H9 (cell line): ENCODE measurements at regions not wholly inside any gene's neighbourhood (a gene's known extent, or its start where the extent isn't known, plus 50 kb on each side); places are given as distances from the start of the nearest gene placed in this dataset.

Experiments
- DNase-seq: peaks from one replicate; pipeline ENCODE4 v3.0.0-alpha.2; 2017
- H2AFZ ChIP-seq: one replicate; pipeline ENCODE4 v1.6.1; 2013; ENCODE audit warnings: mild to moderate bottlenecking, low read length, control low read depth, moderate library complexity
- H2AK5ac ChIP-seq: 2 replicates; pipeline ENCODE4 v1.6.1; 2013; ENCODE audit warnings: low read length, control low read depth, mixed read lengths; ENCODE audit not compliant: insufficient read length
- H2BK120ac ChIP-seq: one replicate; pipeline ENCODE4 v1.6.1; 2013; ENCODE audit warnings: low read depth, mild to moderate bottlenecking, low read length, control low read depth, inconsistent platforms; ENCODE audit not compliant: poor library complexity, severe bottlenecking
- H2BK12ac ChIP-seq: 2 replicates; pipeline ENCODE4 v1.6.1; 2013; ENCODE audit warnings: low read length, control low read depth, mixed read lengths, low read depth; ENCODE audit not compliant: insufficient read length
- H2BK15ac ChIP-seq: 2 replicates; pipeline ENCODE4 v1.6.1; 2013; ENCODE audit warnings: low read depth, low read length, control low read depth
- H2BK20ac ChIP-seq: one replicate; pipeline ENCODE4 v1.6.1; 2013; ENCODE audit warnings: low read depth, mild to moderate bottlenecking, low read length, control low read depth, inconsistent platforms; ENCODE audit not compliant: poor library complexity, severe bottlenecking
- H2BK5ac ChIP-seq: 2 replicates; pipeline ENCODE4 v1.6.1; 2013; ENCODE audit warnings: low read length, control low read depth, mixed read lengths; ENCODE audit not compliant: insufficient read length
- H3K14ac ChIP-seq: 2 replicates; pipeline ENCODE4 v1.6.1; 2013; ENCODE audit warnings: low read length, control low read depth; ENCODE audit not compliant: insufficient read depth
- H3K18ac ChIP-seq: 2 replicates; pipeline ENCODE4 v1.6.1; 2013; ENCODE audit warnings: low read depth, mild to moderate bottlenecking, mixed read lengths, low read length, control low read depth; ENCODE audit not compliant: insufficient read length
- H3K23ac ChIP-seq: 2 replicates; pipeline ENCODE4 v1.6.1; 2013; ENCODE audit warnings: low read length, control low read depth, mixed read lengths, low read depth; ENCODE audit not compliant: insufficient read length
- H3K23me2 ChIP-seq: 2 replicates; pipeline ENCODE4 v1.6.1; 2013; ENCODE audit warnings: low read depth, mild to moderate bottlenecking, mixed read lengths, low read length, control low read depth; ENCODE audit not compliant: insufficient read length, poor library complexity, severe bottlenecking
- H3K27ac ChIP-seq: 2 replicates; pipeline ENCODE4 v1.5.1; 2013; ENCODE audit warnings: low read length, control low read depth, mixed read lengths, low read depth; ENCODE audit not compliant: insufficient read length
- H3K27me3 ChIP-seq: 2 replicates; pipeline ENCODE4 v1.6.1; 2013; ENCODE audit warnings: low read length, control low read depth, inconsistent platforms; ENCODE audit not compliant: insufficient read depth
- H3K4ac ChIP-seq: 2 replicates; pipeline ENCODE4 v1.6.1; 2013; ENCODE audit warnings: low read depth, mild to moderate bottlenecking, control low read depth, inconsistent platforms, low read length, moderate library complexity
- H3K4me1 ChIP-seq: 2 replicates; pipeline ENCODE4 v1.6.1; 2013; ENCODE audit warnings: low read length, control low read depth, inconsistent platforms; ENCODE audit not compliant: insufficient read depth
- H3K4me2 ChIP-seq: 2 replicates; pipeline ENCODE4 v1.6.1; 2013; ENCODE audit warnings: low read length, control low read depth, mixed read lengths; ENCODE audit not compliant: insufficient read length, insufficient read depth
- H3K56ac ChIP-seq: 2 replicates; pipeline ENCODE4 v1.6.1; 2013; ENCODE audit warnings: low read depth, mild to moderate bottlenecking, mixed read lengths, low read length, control low read depth; ENCODE audit not compliant: insufficient read length
- H3K79me1 ChIP-seq: 2 replicates; pipeline ENCODE4 v1.6.1; 2013; ENCODE audit warnings: low read depth, mild to moderate bottlenecking, moderate library complexity, low read length, control low read depth, inconsistent platforms; ENCODE audit not compliant: insufficient read depth, poor library complexity, severe bottlenecking
- H3K79me2 ChIP-seq: 2 replicates; pipeline ENCODE4 v1.6.1; 2013; ENCODE audit warnings: low read length, control low read depth, inconsistent platforms; ENCODE audit not compliant: insufficient read depth
- H3K9ac ChIP-seq: 2 replicates; pipeline ENCODE4 v1.6.1; 2013; ENCODE audit warnings: low read length, control low read depth, mixed read lengths; ENCODE audit not compliant: insufficient read length; ENCODE audit errors: extremely low read depth
- H3K9me3 ChIP-seq: one replicate; pipeline ENCODE4 v1.6.1; 2013; ENCODE audit warnings: low read depth, low read length, inconsistent platforms; ENCODE audit not compliant: control insufficient read depth
- H3T11ph ChIP-seq: one replicate; pipeline ENCODE4 v1.6.1; 2013; ENCODE audit warnings: mild to moderate bottlenecking, low read length, control low read depth, inconsistent platforms
- H4K20me1 ChIP-seq: one replicate; pipeline ENCODE4 v1.6.1; 2013; ENCODE audit not compliant: control insufficient read depth, insufficient read length, insufficient read depth
- H4K5ac ChIP-seq: 2 replicates; pipeline ENCODE4 v1.6.1; 2013; ENCODE audit warnings: low read depth, mild to moderate bottlenecking, mixed read lengths, low read length, control low read depth; ENCODE audit not compliant: insufficient read length
- H4K8ac ChIP-seq: replicated peaks from 2 replicates; pipeline ENCODE4 v1.6.1; 2013; ENCODE audit warnings: low read length, control low read depth, mixed read lengths, low read depth; ENCODE audit not compliant: insufficient read length
- H4K91ac ChIP-seq: 2 replicates; pipeline ENCODE4 v1.6.1; 2013; ENCODE audit warnings: low read depth, mild to moderate bottlenecking, moderate library complexity, mixed read lengths, low read length, control low read depth; ENCODE audit not compliant: insufficient read length
- H3K27ac Mint-ChIP-seq, 3 experiments: 2 replicates in 2 of 3; 3 replicates in 1 of 3; pipeline ENCODE4 v1.8.0; 2020 to 2021; ENCODE audit warnings: mixed read lengths in 3 of 3, mild to moderate bottlenecking in 1 of 3, moderate library complexity in 1 of 3
- H3K27me3 Mint-ChIP-seq: 2 replicates; pipeline ENCODE4 v1.8.0; 2021; ENCODE audit warnings: low read depth, mild to moderate bottlenecking, moderate library complexity, mixed read lengths
- H3K36me3 Mint-ChIP-seq, 3 experiments: 2 replicates in 2 of 3; 3 replicates in 1 of 3; pipeline ENCODE4 v1.8.0; 2020 to 2021; ENCODE audit warnings: low read depth in 3 of 3, mixed read lengths in 3 of 3; ENCODE audit not compliant: insufficient read depth in 1 of 3
- H3K4me1 Mint-ChIP-seq, 2 experiments: 2 replicates each; pipeline ENCODE4 v1.8.0; 2020; ENCODE audit warnings: mixed read lengths in 2 of 2
- H3K4me3 Mint-ChIP-seq, 2 experiments: 2 replicates in 1 of 2; 3 replicates in 1 of 2; pipeline ENCODE4 v1.8.0; 2020 to 2021; ENCODE audit warnings: mild to moderate bottlenecking in 2 of 2, mixed read lengths in 2 of 2, moderate library complexity in 1 of 2
- H3K9me3 Mint-ChIP-seq, 2 experiments: 2 replicates in 1 of 2; 3 replicates in 1 of 2; pipeline ENCODE4 v1.8.0; 2020; ENCODE audit warnings: mild to moderate bottlenecking in 2 of 2, mixed read lengths in 2 of 2, moderate library complexity in 1 of 2
- CTCF ChIP-seq: fragments of 200-600 bp; sonication (generic); conservative IDR thresholded peaks from 3 replicates; pipeline ENCODE4 v1.8.0; 2021; ENCODE audit warnings: antibody characterized with exemption, mild to moderate bottlenecking
- WGBS: extraction: QIAGEN DNeasy Blood & Tissue Kit; methylation state at CpG from one replicate; pipeline ENCODE4 v1.1.7; 2013; ENCODE audit warnings: missing lambda C conversion rate, low lambda C conversion rate, mixed read lengths; ENCODE audit not compliant: insufficient read length; ENCODE audit errors: extremely low coverage; 5-methylcytosine and 5-hydroxymethylcytosine counted together

GRCh38 chr3:13248640-13249039, 171.5 kb downstream of the NUP210 start:
- Histone ChIP-seq H3K23ac (no peak overlapping the region), H3K14ac (no peak overlapping the region)
- WGBS: no CpG with 5 or more reads among the region's 6 CpGs

More at GRCh38 chr3:13248640-13249039, 171.5 kb downstream of the NUP210 start:
- Histone ChIP-seq H3K4me1 (no peaks in the 10 kb centered on the region), H3K79me1 (no peaks in the 10 kb centered on the region), H4K8ac (no peak overlapping the region), H2BK5ac (no peak overlapping the region), H3K27me3 (no peaks in the 10 kb centered on the region), H3K9me3 (no peaks in the 10 kb centered on the region), H2AK5ac (no peak overlapping the region), H4K5ac (no peak overlapping the region), H3K23me2 (peaks cover 2% of the 10 kb centered on the region), H4K20me1 (no peaks in the 10 kb centered on the region), H3K4me2 (no peak overlapping the region), H2BK12ac (no peak overlapping the region), H3T11ph (no peak overlapping the region), H3K27ac (no peak overlapping the region), H3K79me2 (no peaks in the 10 kb centered on the region), H3K56ac (no peak overlapping the region), H4K91ac (no peak overlapping the region), H3K9ac (no peak overlapping the region), H2BK20ac (no peak overlapping the region), H2BK120ac (no peak overlapping the region), H2AFZ (no peak overlapping the region), H2BK15ac (no peak overlapping the region), H3K18ac (no peak overlapping the region), H3K4ac (no peak overlapping the region)
- Mint-ChIP-seq H3K27me3 (no peaks in the 10 kb centered on the region), H3K9me3 (no peaks in the 10 kb centered on the region), H3K36me3 (no peaks in the 10 kb centered on the region), H3K27ac (peak overlapping the region in 1 of 3 experiments; percentile 50; a peak in 2 of 7 replicates), H3K4me3 (no peak overlapping the region), H3K4me1 (no peaks in the 10 kb centered on the region)
- no peak for TF ChIP-seq CTCF
- no peak for DNase-seq
